IPS-NIHi7 (cell line): ENCODE measurements at regions not wholly inside any gene's neighbourhood (a gene's known extent, or its start where the extent isn't known, plus 50 kb on each side); places are given as distances from the start of the nearest gene placed in this dataset.
"Not testable (repeated sequence)": the region's sequence is repeated elsewhere in the genome, so short reads cannot be mapped to it uniquely, and the experiment has no call there.

Experiments
- DNase-seq: peaks from one replicate; pipeline ENCODE4 v3.0.0; 2012; ENCODE audit warnings: mixed read lengths; ENCODE audit errors: extremely low spot score

GRCh38 chr15:69675731-69676130 lies 223.1 kb downstream of the RPLP1 start:
- no peak for DNase-seq

GRCh38 chr15:69677403-69677802 lies 224.8 kb downstream of the RPLP1 start:
- no peak for DNase-seq

- no peak for DNase-seq
Observed at GRCh38 chr15:69679623-69680228, 227.1 kb downstream of the RPLP1 start.

- not testable (repeated sequence) for DNase-seq
Observed at GRCh38 chr15:69684823-69685222, 232.2 kb downstream of the RPLP1 start.

GRCh38 chr15:69685512-69686452 lies 233.2 kb downstream of the RPLP1 start:
- DNase-seq: no peak

GRCh38 chr15:69686626-69687025 lies 234.0 kb downstream of the RPLP1 start:
- DNase-seq: no peak

- no peak for DNase-seq
Observed at GRCh38 chr15:69689133-69689532, 236.5 kb downstream of the RPLP1 start.

- DNase-seq: no peak
Observed at GRCh38 chr15:69691307-69692015, 238.8 kb downstream of the RPLP1 start.

GRCh38 chr15:69692342-69692741 lies 239.7 kb downstream of the RPLP1 start:
- no peak for DNase-seq

GRCh38 chr15:69693059-69693458 lies 240.4 kb downstream of the RPLP1 start:
- DNase-seq: no peak

GRCh38 chr15:69696946-69697345 lies 244.3 kb downstream of the RPLP1 start:
- no peak for DNase-seq

GRCh38 chr15:69697916-69698315 lies 245.3 kb downstream of the RPLP1 start:
- no peak for DNase-seq

- DNase-seq: no peak
Observed at GRCh38 chr15:69699096-69699495, 246.5 kb downstream of the RPLP1 start.

GRCh38 chr15:69700380-69700779 lies 247.8 kb downstream of the RPLP1 start:
- DNase-seq: no peak

- DNase-seq: no peak
Observed at GRCh38 chr15:69701198-69701597, 248.6 kb downstream of the RPLP1 start.

- no peak for DNase-seq
Observed at GRCh38 chr15:69703532-69704187, 251.0 kb downstream of the RPLP1 start.

GRCh38 chr15:69704229-69704628 lies 251.6 kb downstream of the RPLP1 start:
- no peak for DNase-seq

- no peak for DNase-seq
Observed at GRCh38 chr15:69704700-69705099, 252.1 kb downstream of the RPLP1 start.

- no peak for DNase-seq
Observed at GRCh38 chr15:69706353-69707097, 253.9 kb downstream of the RPLP1 start.

- not testable (repeated sequence) for DNase-seq
Observed at GRCh38 chr15:69707241-69707640, 254.6 kb downstream of the RPLP1 start.

GRCh38 chr15:69708436-69709122 lies 256.0 kb downstream of the RPLP1 start:
- not testable (repeated sequence) for DNase-seq
